Skeletal muscle tissue (tissue), 3 donors: ENCODE measurements at regions not wholly inside any gene's neighbourhood (a gene's known extent, or its start where the extent isn't known, plus 50 kb on each side); places are given as distances from the start of the nearest gene placed in this dataset.
"Not testable (repeated sequence)": the region's sequence is repeated elsewhere in the genome, so short reads cannot be mapped to it uniquely, and the experiment has no call there.

Experiments
- H3K27ac ChIP-seq: one replicate; pipeline ENCODE4 v1.7.0; 2013; ENCODE audit warnings: mild to moderate bottlenecking, low read depth, low read length, inconsistent platforms
- H3K27me3 ChIP-seq, 3 donors: one replicate each; pipeline ENCODE4 v1.7.0; 2013; ENCODE audit warnings: low read length in 3 of 3; ENCODE audit not compliant: control insufficient read depth in 3 of 3, insufficient read depth in 3 of 3
- H3K36me3 ChIP-seq, 3 donors: one replicate each; pipeline ENCODE4 v1.7.0; 2013; ENCODE audit warnings: low read length in 3 of 3; ENCODE audit not compliant: control insufficient read depth in 3 of 3, insufficient read depth in 3 of 3
- H3K4me1 ChIP-seq, 3 donors: one replicate each; pipeline ENCODE4 v1.7.0; 2013; ENCODE audit warnings: low read length in 3 of 3, mild to moderate bottlenecking in 3 of 3; ENCODE audit not compliant: control insufficient read depth in 3 of 3, insufficient read depth in 3 of 3
- H3K4me3 ChIP-seq, 3 donors: one replicate each; pipeline ENCODE4 v1.7.0; 2013; ENCODE audit warnings: low read length in 3 of 3
- H3K9ac ChIP-seq, 3 donors: one replicate each; pipeline ENCODE4 v1.7.0; 2013; ENCODE audit warnings: low read length in 3 of 3, mild to moderate bottlenecking in 3 of 3, moderate library complexity in 2 of 3, low read depth in 1 of 3
- H3K9me3 ChIP-seq, 3 donors: one replicate each; pipeline ENCODE4 v1.7.0; 2013; ENCODE audit warnings: low read length in 3 of 3; ENCODE audit not compliant: control insufficient read depth in 3 of 3
- donor health status: Osteomylitis.

DNA sequence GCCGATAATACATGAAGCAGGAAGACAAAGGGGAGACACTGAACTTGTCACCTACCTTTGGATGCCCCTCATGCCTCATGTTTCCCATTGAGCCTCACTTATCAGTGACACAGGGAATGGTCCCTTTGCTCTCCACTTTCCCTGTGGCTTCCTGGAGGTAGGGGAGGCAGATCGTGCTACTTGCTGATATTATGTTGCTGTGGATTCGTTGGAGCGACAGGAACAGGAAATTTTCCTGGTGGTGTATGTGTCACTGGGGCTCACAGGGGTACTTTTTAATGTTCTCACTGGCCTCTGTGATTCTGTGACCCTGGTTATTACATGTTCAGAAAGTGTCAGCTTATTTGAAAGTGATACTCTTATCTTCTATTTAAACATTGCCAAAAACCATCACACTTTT is 72.7 kb upstream of the VKORC1L1 start:
- H3K4me1 ChIP-seq, H3K36me3 ChIP-seq, H3K9me3 ChIP-seq, H3K27me3 ChIP-seq, H3K9ac ChIP-seq, H3K27ac ChIP-seq, H3K4me3 ChIP-seq: not testable (repeated sequence)

DNA sequence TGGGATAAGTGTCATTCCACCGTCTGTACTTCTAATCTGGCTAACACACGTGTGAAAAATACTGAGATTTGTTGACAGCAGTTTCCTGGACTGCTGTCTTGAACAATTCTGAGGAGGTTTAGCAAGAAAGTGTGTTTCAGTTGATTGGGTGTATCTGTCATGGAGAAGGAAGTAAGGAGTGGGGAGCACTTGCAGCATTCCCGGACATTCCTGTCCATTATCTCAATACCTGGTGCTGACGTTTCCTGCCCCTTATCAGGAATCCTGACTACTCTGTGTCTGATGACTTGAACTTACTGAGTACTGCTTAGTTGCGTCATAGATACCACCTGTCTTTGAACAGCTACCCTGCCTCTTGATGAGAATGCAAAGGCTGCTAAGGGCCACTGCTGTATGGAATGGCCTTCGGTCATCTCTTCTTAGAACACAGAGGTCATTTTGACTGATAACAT is 72.0 kb upstream of the VKORC1L1 start:
- Histone ChIP-seq H3K27me3 (no peaks in the 10 kb centered on the region), H3K27ac (no peak overlapping the region), H3K36me3 (no peaks in the 10 kb centered on the region), H3K4me3 (no peak overlapping the region), H3K9me3 (no peaks in the 10 kb centered on the region), H3K4me1 (no peaks in the 10 kb centered on the region), H3K9ac (no peak overlapping the region)

DNA sequence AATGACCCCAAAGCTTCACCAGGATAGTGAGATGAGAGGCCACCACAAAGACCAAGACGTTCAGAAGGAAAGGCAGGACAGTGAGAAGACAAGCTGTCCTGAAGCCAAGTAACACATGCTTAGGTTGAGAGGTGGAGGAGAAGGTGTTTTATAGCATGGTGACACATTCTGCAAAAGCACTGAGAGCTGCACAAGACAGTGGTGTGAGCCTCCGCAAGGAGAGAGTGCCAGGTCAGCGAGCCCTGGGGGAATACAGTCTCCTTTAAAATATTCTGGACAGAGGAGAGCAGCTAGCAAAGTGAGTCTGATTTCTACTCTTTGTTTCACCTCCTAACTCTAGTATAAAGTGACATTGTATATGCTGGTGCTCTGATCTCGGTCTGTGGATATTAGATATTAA is 68.0 kb upstream of the VKORC1L1 start:
- Histone ChIP-seq H3K9ac (no peak overlapping the region), H3K27ac (no peak overlapping the region), H3K9me3 (no peaks in the 10 kb centered on the region), H3K4me1 (no peaks in the 10 kb centered on the region), H3K4me3 (no peak overlapping the region), H3K36me3 (no peaks in the 10 kb centered on the region), H3K27me3 (no peaks in the 10 kb centered on the region)

DNA sequence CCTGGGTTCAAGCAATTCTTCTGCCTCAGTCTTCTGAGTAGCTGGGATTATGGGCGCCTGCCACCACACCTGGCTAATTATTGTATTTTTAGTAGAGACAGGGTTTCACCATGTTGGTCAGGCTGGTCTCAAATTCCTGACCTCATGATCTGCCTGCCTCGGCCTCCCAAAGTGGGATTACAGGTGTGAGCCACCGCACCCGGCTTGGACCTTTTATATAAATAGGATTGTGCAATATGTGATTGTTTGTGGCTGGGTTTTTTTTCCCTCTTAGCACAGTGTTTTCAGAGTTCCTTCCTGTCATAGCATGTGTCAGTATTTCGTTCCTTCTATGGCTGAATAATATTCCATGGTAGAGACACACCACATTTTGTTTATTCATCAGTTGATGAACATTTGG is 65.8 kb upstream of the VKORC1L1 start:
- not testable (repeated sequence) for H3K36me3 ChIP-seq, H3K9ac ChIP-seq, H3K27ac ChIP-seq, H3K4me3 ChIP-seq, H3K9me3 ChIP-seq, H3K27me3 ChIP-seq, H3K4me1 ChIP-seq

DNA sequence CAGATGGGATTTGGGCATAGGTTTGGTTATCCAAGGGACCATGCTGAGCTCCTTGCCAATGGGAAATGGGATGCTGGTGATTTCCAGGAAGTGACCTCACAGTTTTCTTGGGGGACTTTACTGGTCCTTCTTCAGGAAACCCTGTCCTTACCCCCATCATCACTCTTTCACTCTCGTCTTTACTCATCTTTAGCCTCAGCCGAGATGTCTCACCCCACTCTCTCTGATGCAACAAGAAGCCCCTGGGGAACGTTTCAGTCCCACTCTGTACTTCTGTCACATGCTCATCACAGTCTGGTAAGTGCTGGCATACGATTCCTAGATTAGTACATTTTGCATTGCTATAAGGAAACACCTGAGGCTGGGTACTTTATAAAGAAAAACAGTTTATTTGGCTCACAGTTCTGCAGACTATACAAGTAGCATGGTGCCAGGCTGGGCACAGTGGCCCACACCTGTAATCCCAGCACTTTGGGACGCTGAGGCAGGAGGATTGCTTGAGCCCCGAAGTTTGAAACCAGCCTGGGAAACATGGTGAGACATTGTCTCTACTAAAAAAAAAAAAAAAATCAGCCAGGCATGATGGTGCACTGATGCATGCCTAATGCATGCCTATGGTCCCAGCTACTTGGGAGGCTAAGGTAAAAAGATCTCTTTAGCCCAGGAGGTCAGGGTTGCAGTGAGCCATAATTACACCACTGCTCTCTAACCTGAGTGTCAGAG is 63.5 kb upstream of the VKORC1L1 start:
- H3K36me3 ChIP-seq = no peaks in the 10 kb centered on the region
- H3K27ac ChIP-seq = no peak overlapping the region

DNA sequence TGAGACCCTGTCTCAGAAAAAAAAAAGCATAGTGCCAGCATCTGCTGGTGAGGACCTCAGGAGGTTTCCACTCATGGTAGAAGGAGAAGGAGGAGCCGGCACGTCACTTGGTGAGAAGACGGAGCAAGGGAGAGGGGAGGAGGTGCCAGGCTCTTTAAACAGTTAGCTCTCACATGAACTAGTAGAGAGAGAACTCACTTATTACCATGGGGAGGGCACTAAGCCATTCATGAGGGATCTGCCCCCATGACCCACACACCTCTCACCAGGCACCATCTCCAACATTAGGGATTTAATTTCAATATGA is 62.9 kb upstream of the VKORC1L1 start:
- no peaks in the 10 kb centered on the region for H3K36me3 ChIP-seq
- no peaks in the 10 kb centered on the region for H3K9me3 ChIP-seq
- H3K9ac ChIP-seq = no peak overlapping the region
- no peak overlapping the region for H3K27ac ChIP-seq
- H3K4me3 ChIP-seq = no peak overlapping the region
- no peaks in the 10 kb centered on the region for H3K27me3 ChIP-seq
- no peaks in the 10 kb centered on the region for H3K4me1 ChIP-seq

More for the DNA sequence above, 63.5 kb upstream of the VKORC1L1 start:
- no peaks in the 10 kb centered on the region for H3K9me3 ChIP-seq
- H3K4me3 ChIP-seq = no peak overlapping the region
- no peaks in the 10 kb centered on the region for H3K27me3 ChIP-seq
- H3K4me1 ChIP-seq = no peaks in the 10 kb centered on the region
- H3K9ac ChIP-seq = no peak overlapping the region

DNA sequence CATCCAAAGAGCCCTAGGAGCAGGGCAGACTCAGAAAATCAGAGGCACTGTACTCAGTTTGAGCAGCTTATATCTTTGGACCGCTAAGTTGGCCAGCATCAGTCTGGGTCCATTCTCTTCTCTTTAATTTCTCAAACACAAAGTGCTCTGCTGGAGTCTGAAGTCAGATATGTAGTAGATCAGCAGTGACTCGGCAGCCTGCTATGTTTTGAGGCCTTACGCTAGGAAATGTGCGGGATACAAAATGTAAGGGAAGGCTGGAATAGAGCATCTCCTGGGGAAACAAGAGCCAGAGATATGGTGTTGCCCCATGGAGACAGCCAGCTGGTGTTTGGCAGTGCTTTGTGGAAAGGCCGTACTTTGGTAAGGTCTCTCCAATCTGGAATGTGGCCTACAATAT is 60.6 kb upstream of the VKORC1L1 start:
- no peak overlapping the region for H3K27ac ChIP-seq
- H3K36me3 ChIP-seq = no peaks in the 10 kb centered on the region
- H3K9me3 ChIP-seq = no peaks in the 10 kb centered on the region
- no peaks in the 10 kb centered on the region for H3K27me3 ChIP-seq
- no peaks in the 10 kb centered on the region for H3K4me1 ChIP-seq
- no peak overlapping the region for H3K9ac ChIP-seq
- H3K4me3 ChIP-seq = no peak overlapping the region

DNA sequence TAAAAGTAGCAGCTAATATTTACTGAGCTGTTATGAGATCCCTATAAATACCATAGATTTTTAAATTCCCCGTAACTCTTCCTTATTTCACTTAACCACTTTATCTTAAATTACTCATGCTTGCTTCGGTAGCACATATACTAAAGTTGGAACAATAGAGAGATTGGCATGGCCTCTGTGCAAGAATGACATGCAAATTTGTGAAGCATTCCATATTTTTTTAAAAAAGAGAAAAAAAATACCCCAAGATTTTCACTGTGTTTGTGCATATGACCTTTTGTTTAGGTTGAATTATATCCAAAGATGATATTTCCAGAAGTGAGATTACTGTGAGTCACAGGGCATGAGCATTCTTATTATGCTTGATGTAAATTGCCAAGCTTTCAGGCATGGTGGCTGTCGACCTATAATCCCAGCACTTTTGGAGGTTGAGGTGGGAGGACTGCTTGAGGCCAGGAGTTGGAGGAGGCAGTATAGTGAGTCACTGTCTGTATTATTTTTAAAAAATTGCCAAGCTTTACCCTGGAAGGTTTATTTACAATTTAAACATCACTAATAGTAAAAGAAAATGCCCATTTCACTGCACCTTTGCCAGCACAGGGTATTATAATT is 58.2 kb upstream of the VKORC1L1 start:
- H3K27ac ChIP-seq, H3K4me3 ChIP-seq, H3K9me3 ChIP-seq, H3K4me1 ChIP-seq, H3K9ac ChIP-seq, H3K36me3 ChIP-seq, H3K27me3 ChIP-seq: not testable (repeated sequence)

DNA sequence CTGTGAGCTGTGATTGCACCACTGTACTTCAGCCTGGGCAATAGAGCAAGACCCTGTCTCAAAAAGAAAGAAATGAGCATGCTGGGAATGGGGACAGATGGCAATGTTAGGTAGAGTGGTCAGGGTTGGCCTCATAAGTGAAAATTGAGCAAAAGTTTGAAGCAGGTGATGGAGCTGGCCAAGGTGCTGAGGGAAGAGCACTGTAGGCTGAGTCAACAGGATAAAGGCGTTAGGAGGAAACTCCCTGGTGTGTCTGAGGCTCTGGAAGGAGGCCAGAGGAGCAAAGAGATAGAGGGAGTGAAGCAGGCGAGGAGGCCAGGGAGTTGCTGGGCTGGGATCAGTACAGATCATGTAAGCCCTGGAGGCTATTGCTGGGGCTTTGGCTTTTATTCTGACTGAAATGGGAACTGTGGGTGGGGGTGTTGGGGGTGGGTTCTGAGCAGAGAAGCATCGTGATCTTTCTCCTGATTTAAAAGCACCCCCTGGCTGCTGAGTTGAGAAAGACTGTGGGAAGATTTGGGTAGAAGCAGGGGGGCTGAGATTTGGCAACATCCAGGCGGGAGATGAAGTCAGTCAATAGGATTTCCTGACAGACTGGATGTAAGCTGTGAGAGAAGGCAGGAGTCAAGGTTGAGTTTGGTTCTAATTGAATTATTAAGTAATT is 52.5 kb upstream of the VKORC1L1 start:
- no peaks in the 10 kb centered on the region for H3K27me3 ChIP-seq
- H3K9ac ChIP-seq = no peak overlapping the region
- H3K36me3 ChIP-seq = no peaks in the 10 kb centered on the region
- no peaks in the 10 kb centered on the region for H3K9me3 ChIP-seq
- no peak overlapping the region for H3K4me3 ChIP-seq
- no peaks in the 10 kb centered on the region for H3K4me1 ChIP-seq
- H3K27ac ChIP-seq = no peak overlapping the region
